ENCODE measurements at regions not wholly inside any gene's neighbourhood (a gene's known extent, or its start where the extent isn't known, plus 50 kb on each side); places are given as distances from the start of the nearest gene placed in this dataset.

- DNase-seq (ENCODE audit: low read depth, low spot score): no peak
These were observed 134.5 kb downstream of the BAMBI start for GRCh38 chr10:28811639-28812349.

DNA sequence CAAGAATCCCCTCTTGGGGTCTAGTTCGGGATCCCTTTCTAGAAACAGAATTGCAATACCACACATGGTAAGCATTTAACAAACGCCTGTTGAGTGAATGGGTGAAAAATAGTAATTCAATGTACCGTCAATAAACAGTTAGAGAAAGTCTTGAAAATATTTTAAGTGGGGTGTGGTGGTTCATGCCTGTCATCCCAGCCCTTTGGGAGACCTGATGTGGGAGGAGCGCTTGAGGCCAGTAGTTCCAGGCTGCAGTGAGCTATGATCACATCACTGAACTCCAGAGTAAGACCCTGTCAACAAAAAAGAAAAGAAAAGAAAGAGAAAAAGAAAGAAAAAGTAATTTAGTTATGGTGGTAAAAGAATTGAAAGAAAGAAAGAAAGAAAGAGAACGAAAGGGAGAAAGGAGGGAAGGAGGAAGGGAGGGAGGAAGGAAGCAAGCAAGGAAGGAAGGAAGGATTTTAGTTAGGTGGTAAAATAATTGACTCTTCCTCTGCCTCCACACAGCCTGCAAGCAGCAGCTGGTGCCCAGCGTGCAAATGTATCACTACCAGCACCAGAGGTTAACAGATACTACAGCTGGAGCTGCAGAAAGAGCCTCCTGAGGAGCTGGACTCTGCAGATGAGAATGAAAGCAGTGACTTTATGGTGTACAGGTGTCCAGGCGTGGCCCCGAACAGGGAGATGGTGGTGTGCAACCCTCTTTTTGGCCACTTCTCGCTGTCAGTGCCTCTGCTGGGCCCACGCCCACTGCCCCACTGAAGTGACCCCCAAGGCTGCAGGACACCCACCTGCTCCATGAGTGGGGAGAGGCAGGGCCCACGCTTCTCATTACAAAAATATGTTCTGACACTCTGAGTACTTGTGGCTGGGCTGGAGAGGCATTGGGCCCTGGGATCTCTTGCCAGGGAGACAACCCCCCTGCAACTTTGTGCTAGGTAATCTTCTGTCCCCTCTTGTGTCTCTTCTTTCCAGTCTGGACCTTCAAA, 135.4 kb downstream of the BAMBI start:
- DNase-seq (ENCODE audit: low read depth, low spot score): no peak

- DNase-seq (ENCODE audit: low read depth, low spot score): no peak
These were observed 138.4 kb downstream of the BAMBI start for GRCh38 chr10:28815681-28816080.

DNA sequence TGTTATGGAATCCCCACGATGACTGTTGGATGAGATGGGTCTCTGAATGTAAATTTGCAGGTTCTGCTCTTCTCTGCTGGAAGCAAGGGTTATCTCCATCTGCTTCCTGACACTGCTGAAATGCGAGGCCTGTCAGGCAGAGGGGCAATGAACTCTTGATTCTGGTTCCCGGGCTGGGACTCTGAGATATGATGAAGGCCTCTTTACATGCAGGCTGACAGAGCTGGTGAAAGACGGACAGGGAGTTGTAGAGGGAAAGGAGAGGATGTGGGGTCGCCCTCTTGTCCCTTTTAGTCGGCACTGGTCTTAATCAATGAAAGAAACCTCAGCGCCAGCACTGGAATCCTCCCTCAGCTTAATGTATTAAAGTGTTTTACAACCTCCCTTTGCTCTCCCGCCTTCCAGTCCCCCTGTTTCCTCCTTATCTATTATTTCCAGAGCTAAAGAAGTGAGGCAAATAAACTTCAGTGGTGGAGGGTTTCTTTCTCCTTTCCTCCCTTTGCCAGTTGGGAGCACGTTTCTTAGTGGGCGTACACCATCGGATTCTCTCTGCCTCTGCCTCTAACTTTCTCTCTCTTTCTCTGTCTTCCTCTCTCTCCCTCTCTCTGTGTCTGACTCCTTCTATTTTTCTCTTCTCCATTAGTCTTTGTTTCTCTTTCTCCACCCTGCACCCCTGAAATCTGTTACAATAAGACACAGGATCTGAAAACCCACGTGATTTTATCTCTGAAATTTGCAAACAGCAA, 145.6 kb downstream of the BAMBI start:
- no peak for DNase-seq (ENCODE audit: low read depth, low spot score)

DNA sequence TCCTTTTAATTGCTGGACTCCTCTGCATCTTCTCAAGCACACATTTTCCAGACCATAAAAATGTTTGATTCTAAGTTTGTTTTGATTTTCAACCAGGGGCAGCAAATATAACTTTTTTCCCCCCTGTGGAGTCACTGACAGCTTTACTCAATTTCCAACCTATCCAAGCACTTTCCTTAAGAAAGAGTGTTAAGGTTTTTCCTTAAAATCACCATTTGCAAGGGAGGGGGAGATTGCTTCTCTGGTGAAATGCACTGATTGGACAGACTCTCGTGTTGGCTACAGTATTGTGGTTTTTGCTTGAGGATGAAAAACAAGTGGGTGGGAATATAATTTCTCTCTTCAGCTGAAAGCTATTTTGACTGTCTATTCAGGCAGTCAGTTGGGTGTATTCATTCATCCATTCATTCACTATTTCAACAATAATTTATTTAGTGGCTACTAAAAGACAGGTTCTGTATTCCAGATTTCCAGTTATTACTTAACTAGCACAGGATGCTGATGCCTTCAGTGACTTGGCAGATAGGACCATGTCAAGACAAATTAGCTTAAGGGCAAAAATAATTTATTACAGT, 146.3 kb downstream of the BAMBI start:
- DNase-seq (ENCODE audit: low read depth, low spot score): no peak

- no peak for DNase-seq (ENCODE audit: low read depth, low spot score)
These were observed 156.0 kb downstream of the BAMBI start for GRCh38 chr10:28833313-28833712.

- DNase-seq (ENCODE audit: low read depth, low spot score): no peak
These were observed 159.1 kb downstream of the BAMBI start for GRCh38 chr10:28836435-28836743.

GRCh38 chr10:28837613-28838390, 160.5 kb downstream of the BAMBI start:
- DNase-seq (ENCODE audit: low read depth, low spot score): no peak

- no peak for DNase-seq (ENCODE audit: low read depth, low spot score)
These were observed 161.6 kb downstream of the BAMBI start for GRCh38 chr10:28838908-28839307.

- DNase-seq (ENCODE audit: low read depth, low spot score): peak; percentile 46
These were observed 162.3 kb downstream of the BAMBI start for GRCh38 chr10:28839600-28840007.

DNA sequence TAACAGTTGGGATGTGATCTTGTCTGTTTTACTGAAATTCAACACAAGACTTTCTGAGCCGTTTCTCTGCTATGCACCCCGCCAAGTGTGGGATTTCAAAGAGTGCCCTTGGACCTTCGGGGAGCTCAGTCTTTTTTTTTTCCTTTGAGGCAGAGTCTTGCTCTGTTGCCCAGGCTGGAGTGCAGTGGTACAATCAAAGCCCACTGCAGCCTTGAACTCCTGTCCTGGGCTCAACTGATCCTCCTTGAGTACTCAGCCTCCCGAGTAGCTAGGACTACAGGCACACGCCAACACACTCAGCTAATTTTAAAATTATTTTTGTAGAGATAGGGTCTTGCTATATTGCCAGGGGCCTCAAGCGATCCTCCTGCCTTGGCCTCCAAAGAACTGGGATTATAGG, 162.9 kb downstream of the BAMBI start:
- no peak for DNase-seq (ENCODE audit: low read depth, low spot score)

DNA sequence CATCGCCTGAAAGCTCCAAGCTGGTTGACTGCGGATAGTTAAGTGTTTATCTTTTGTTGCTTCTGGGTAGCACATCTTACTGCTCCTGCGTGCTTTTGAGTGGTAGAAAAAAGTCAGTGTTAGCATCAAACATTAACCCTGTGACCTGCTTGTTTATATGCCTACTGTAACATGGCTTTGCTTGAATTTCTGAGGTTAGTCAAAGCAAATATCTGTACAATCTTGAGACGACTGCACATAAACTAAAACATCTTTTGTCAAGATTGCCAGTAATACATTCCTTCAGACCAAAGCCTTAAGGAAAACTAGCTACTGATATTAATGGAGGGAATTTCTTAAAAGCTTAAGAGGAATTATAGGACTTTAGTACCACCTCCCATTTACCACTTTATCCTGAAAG, 163.7 kb downstream of the BAMBI start:
- peak; percentile 34 for DNase-seq (ENCODE audit: low read depth, low spot score)

DNA sequence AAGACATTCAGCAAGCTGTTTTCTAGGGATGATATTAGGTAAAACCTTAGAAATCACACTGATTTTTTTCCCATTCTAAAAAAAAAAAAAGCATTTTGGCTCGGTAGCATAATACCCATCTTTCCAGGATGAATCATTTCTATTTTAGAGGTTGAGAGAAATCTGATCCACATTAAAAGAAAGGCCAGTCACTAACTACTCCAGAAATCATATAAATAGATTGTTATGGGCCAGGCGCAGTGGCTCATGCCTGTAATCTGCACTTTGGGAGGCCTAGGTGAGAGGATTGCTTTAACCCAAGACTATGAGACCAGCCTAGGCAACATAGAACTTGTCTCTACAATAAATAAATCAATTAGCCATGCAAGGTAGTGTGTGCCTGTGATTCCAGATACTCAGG, 164.3 kb downstream of the BAMBI start:
- DNase-seq (ENCODE audit: low read depth, low spot score): peak; percentile 50

GRCh38 chr10:28842321-28842720, 165.0 kb downstream of the BAMBI start:
- DNase-seq (ENCODE audit: low read depth, low spot score): peak; percentile 67

- DNase-seq (ENCODE audit: low read depth, low spot score): peak; percentile 55
These were observed 167.8 kb downstream of the BAMBI start for GRCh38 chr10:28845009-28845682.

DNA sequence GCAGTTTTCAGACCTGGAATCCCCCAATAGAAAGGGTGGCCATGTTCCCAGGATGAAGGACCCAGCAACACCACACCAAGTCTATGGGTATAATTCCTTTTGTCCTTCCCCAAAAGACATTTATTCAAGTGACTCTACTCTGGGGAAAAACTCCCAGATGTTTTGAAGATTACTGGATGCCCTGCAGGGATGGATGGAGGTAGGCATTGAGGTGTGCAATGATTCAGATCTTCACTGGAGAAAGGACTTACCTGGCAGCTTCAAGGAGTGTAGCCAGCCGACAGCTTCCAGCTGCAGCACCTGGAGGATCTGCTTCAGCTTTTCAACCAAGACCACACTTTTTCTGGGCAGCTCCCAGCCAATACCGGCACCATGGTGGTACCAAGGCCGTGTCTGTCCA, 172.0 kb downstream of the BAMBI start:
- DNase-seq (ENCODE audit: low read depth, low spot score): no peak

DNA sequence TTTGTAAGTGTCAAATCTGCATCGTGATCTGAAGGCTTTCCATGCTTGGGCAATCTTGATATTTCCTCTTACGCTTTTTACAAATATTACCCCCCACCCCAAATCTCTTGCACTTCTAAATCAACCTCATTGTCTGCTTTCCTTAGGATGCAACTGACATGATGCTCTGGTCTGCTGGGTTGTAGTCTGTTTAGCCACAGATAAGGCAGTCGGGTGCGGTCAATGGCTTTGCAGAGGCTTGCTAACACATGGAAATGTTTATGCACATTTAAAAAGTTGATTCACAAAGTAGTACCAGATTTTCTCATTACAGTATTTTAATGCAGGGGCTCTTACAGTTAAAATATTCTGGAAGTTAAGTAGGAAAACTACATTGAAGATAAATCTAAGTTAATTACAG, 172.5 kb downstream of the BAMBI start:
- DNase-seq (ENCODE audit: low read depth, low spot score): no peak

DNA sequence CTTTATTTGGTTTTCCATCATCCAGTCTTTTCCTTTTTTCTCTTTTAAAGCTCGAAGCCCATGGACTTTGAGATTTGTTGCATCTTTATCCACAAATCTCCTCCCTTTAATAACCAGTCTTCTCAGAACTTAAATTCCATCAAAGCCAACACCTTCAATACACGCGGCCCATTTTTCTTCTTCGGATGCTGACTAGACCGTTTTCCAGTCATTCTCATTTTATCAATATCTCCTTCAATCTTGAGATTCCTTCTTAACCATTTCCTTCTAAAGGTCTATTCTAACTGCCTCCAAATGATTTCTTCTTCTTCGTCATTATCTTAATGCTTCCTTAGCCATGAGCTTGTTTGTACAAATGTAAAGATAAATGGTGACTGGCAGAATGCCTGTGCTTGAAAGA, 173.5 kb downstream of the BAMBI start:
- DNase-seq (ENCODE audit: low read depth, low spot score): no peak

DNA sequence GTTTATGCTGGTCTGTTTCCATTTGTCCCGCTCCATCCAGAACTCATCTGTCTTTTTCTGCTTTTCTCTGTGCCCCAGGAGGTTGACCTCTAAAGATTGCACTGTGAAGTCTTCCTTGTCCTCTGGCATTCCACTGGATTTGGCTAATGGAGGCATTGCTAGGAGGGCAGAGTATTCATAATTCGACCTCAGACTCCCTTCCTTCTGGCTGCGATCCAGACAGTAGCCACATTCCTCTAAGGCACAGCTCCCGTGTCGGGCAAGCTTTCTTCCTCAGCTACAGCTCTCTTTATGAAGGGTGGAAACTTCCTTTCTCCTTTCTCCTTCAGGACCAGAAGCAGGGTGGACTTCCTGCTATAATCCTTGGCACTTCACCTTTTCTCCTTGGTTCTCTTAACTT, 175.9 kb downstream of the BAMBI start:
- DNase-seq (ENCODE audit: low read depth, low spot score): peak; percentile 81

DNA sequence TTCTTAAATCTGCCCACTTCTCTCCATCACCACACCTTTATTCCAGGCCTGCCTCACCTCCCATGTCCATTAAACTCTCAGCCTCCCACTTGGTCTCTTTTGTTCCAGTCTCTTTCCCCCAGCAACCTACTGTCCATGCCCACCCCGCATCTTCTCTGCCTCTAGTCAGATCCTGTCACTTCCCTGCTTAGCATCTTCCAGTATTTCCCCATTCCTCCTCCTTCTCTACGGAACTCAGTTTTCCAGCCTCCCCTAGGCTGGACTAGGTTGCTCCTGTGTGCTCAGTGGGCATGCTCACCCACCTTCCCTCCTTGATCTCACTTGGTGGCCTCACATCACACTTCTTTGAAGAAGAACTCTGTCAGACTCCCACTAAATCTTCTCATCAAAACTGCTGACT, 179.8 kb downstream of the BAMBI start:
- no peak for DNase-seq (ENCODE audit: low read depth, low spot score)

DNA sequence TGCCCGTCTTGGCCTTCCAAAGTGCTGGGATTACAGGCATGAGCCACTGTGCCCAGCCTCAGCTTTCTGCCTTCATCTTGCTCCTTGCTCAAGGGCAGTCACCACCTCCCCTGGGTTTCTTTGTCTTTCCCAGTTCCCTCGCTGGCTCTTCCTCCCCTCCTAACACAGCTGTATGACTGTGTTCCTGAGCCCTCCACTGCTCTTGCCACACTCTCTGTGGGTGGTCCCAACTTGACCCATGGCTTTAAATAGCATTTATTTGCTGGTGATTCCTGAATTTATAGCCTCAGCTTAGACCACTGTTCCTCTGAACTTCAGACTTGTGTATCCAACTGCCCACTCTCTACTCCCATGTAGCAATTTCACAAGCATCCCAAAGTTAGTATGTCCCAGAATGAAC, 181.3 kb downstream of the BAMBI start:
- no peak for DNase-seq (ENCODE audit: low read depth, low spot score)

All from astrocyte of the hippocampus (primary cell).